NCI-H526 treated with DMSO at 0.1 percent for 48 hours (cell line): ENCODE measurements at regions not wholly inside any gene's neighbourhood (a gene's known extent, or its start where the extent isn't known, plus 50 kb on each side); places are given as distances from the start of the nearest gene placed in this dataset.

Experiments used
- DNase-seq: peaks from one replicate; lab custom pipeline; 2025; lab: John Stamatoyannopoulos, UW

DNA sequence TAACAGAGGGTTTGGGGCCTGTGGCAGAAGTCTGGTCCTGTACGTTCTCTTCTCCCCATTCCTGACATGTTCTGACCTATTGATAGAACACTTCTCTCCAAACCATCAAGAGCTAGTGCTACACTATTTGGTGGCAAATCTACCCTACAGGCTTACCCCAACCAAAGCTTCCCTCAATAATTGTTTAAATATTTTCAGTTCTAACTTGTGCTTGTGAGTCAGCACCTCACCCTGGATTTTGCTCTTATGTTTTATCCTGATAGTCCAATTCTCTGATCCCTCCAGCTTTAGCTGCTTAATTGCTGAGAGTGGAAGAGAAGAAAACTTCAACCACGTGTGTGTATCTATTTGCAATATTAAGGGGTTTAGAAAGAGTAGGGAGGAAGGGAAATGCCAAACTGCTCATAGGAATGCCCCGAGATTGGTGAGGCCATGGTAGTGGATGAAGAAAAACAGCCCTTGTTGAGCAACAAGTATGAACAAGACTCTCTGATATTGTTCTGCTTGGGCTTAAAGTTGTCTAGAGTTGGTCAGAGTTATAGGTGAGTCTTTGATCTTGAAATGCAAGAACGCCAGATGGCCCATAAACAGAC, 67.8 kb upstream of the PARD3B start:
- DNase-seq: no peak

DNA sequence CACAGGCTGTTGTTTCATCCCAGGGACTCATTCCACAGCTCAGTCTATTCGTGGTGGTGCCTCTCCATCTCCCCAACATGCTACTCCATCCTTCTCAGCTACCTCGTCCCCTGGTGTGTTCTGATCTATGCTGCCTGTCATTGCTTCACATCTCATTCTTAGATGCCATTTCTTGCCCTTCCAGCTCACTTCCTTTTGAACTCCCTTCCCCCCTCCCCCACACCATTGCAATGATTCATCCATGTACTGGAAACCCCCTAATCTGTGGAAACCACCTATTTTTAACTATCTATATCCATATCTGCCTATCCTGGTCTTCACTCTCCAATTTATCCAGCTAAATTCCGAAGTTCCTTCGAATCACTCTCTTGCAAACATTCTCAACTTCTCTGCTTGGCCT, 65.7 kb upstream of the PARD3B start:
- no peak for DNase-seq

DNA sequence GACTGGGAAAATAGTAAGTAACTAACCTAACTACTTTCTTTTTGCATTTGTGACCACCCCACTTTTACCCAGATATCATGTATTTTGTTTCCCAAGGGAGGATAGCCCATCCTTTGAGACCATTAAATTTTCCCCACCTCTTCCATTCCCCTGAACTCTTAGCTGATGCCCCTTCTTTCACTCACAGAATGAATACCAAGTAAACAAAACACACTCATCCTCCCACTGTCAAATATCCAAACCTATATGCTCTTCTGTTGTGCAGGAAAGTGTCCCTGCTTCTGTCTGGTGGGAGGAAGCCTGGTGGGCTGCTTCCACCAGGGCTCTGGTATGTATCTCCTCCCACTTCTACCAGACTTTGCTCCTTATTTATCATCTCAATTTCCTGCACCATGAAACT, 64.6 kb upstream of the PARD3B start:
- DNase-seq: no peak

DNA sequence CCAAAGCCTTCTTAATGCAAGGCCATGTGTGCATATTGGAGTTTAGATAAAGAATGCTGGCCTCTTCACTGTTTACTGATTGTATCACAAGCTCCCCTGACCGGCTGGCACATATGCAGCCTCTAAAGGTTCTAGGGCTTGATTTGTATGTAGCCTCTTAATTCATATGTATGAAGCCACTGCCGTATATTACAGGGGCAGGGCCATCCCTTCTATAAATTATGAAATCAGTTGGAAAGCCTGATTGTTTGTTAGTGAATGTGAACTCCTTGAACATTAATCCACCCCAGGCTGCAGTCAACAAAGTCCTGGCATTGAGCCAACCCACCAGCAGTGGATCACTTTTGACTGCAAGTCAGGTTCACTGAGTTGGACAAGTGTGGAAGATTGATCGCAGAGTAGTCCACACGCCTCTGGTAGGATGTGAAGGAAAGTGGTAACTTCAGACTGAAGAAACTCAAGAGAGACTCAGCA, 61.6 kb upstream of the PARD3B start:
- peak; percentile 37 for DNase-seq

GRCh38 chr2:204486321-204486720, 59.0 kb upstream of the PARD3B start:
- DNase-seq: no peak

DNA sequence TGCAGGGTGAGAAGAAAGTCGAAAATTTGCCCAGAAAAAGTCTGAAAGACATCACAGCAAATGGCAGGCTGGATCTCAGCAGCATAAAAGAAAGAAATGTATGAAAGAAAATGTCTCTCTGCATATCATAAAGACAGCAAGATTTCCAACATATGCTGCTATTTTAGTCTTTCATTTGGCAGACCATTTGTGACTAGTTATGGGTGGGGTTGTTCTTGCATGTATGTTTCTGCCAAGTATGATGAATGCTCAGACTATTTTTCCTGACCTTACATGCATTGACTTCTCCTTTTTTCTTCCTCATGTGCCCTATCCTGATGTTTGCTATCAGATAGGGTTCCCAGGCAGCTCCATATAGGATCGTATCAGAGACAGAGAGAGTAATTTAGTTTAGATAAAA, 58.5 kb upstream of the PARD3B start:
- no peak for DNase-seq

DNA sequence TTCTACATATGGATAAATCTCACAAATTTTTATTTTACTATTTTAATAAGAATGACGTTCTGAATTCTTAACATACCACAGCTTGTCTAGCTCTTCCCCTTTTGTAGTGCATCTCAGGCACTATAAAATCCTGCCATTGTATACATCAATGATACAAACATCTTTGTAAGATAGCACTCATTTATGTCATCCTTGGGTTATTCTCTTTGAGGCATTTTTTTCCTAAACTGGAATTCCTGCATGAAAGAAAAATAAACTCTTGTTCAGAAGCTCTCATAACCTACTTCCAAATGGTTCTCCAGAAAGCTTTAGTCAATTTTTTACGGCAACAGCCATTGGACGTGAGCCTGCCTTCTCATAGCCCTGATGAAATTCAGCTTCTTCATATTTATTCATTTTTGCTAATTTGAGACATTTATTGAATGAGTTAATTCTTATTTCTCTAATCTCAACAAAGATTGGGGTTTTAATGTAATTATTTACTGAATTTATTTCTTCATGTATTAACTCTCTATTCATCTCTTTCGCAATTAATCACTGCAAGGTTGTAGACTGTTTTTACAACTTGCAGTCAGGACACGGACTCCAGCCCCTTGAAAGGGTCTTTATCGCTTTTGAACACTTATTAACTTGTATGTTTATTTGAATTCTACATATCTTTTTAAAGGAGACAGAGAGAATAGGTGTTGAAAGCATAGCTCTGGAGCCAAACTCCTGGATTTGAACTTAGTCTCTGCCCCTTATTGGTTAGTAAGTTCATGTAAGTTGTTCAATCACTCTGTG, 57.6 kb upstream of the PARD3B start:
- no peak for DNase-seq

- no peak for DNase-seq
Observed at GRCh38 chr2:204491528-204491927, 53.7 kb upstream of the PARD3B start.

- no peak for DNase-seq
Observed at GRCh38 chr2:204492417-204492816, 52.9 kb upstream of the PARD3B start.

GRCh38 chr2:204494681-204495080, 50.6 kb upstream of the PARD3B start:
- no peak for DNase-seq

- no peak for DNase-seq
Observed at GRCh38 chr2:204495381-204495780, 49.9 kb upstream of the PARD3B start.
